ENCODE measurements at regions not wholly inside any gene's neighbourhood (a gene's known extent, or its start where the extent isn't known, plus 50 kb on each side); places are given as distances from the start of the nearest gene placed in this dataset.
"Not testable (repeated sequence)": the region's sequence is repeated elsewhere in the genome, so short reads cannot be mapped to it uniquely, and the experiment has no call there.

DNA sequence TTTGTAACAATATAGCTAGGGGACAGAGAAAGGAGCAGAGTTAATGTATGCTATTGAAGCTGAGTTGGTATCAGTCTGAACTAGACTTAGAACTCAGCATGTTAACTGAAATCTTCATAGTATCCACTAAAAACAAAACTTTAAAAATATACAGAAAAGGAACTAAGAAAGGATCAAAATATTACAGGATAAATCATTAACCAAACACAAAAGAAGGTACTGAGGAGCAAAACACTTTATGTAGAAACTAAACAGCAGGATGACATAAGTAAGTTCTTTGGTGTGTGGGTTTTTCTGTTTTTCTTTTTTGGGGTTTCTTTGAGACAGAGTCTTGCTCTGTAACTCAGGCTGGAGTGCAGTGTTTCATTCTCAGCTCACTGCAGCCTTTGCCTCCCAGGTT lies 55.1 kb upstream of the AGAP9 start:
- H3K4me1 Mint-ChIP-seq (ENCODE audit: low read depth, unreplicated experiment); H3K27me3 Mint-ChIP-seq (ENCODE audit: unreplicated experiment); DNase-seq; H3K27ac Mint-ChIP-seq (ENCODE audit: unreplicated experiment); H3K9me3 Mint-ChIP-seq (ENCODE audit: unreplicated experiment); H3K4me3 Mint-ChIP-seq (ENCODE audit: unreplicated experiment); H3K36me3 Mint-ChIP-seq (ENCODE audit: unreplicated experiment): not testable (repeated sequence)
